Dermis microvascular lymphatic vessel endothelial cell (primary cell): ENCODE measurements at regions not wholly inside any gene's neighbourhood (a gene's known extent, or its start where the extent isn't known, plus 50 kb on each side); places are given as distances from the start of the nearest gene placed in this dataset.

Experiments used
- DNase-seq, 2 donors: peaks; one replicate each; pipeline versions ENCODE4 v3.0.0 to v3.0.0-alpha.2; 2010; ENCODE audit warnings: low read depth in 2 of 2

- DNase-seq, result no peak
Measured at GRCh38 chr5:157920828-157921170, 61.9 kb upstream of the CLINT1 start.

- no peak for DNase-seq
Measured at GRCh38 chr5:157918811-157919742, 60.1 kb upstream of the CLINT1 start.

- peak; percentile 36 to 74 for DNase-seq
Measured at GRCh38 chr5:157917899-157918809, 59.2 kb upstream of the CLINT1 start.

GRCh38 chr5:157917491-157917890 is 58.5 kb upstream of the CLINT1 start:
- peak in 1 of 2 donors; percentile 29 for DNase-seq

- DNase-seq, result peak; percentile 58 to 83
Measured at GRCh38 chr5:157915638-157916037, 56.7 kb upstream of the CLINT1 start.

GRCh38 chr5:157914151-157914788 is 55.3 kb upstream of the CLINT1 start:
- DNase-seq, result no peak

- no peak for DNase-seq
Measured at GRCh38 chr5:157913575-157913974, 54.6 kb upstream of the CLINT1 start.

- no peak for DNase-seq
Measured at GRCh38 chr5:157912621-157913325, 53.8 kb upstream of the CLINT1 start.

GRCh38 chr5:157911568-157911967 is 52.6 kb upstream of the CLINT1 start:
- no peak for DNase-seq
